HG03469 (cell line): ENCODE measurements at regions not wholly inside any gene's neighbourhood (a gene's known extent, or its start where the extent isn't known, plus 50 kb on each side); places are given as distances from the start of the nearest gene placed in this dataset.

Experiments used
- ATAC-seq: cut with Tn5 transposase; IDR thresholded peaks from one replicate; pipeline ENCODE4 v1.9.1; 2021; ENCODE audit warnings: mild to moderate bottlenecking, moderate library complexity, moderate number of reproducible peaks; ENCODE audit not compliant: unreplicated experiment

DNA sequence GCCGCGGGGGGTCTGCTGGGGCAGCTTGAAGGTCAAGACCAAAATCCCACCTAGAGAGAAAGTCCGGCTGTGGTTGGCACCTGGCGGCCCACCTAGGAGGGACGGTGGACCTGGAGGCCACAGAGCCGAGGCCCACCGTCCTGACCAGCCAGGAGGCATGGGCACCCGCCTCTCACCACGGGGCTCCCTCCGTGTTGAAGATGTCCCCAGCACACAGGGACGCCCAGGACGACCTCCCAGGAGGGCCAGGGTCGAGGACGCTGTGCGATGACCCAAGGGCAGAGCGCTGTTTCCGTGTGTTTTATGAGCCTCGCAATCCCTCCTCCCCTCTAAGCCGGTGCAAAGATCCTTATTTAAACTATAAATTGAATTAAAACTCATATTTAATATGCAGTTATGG, 131.2 kb downstream of the C16orf95 start:
- no peak for ATAC-seq

DNA sequence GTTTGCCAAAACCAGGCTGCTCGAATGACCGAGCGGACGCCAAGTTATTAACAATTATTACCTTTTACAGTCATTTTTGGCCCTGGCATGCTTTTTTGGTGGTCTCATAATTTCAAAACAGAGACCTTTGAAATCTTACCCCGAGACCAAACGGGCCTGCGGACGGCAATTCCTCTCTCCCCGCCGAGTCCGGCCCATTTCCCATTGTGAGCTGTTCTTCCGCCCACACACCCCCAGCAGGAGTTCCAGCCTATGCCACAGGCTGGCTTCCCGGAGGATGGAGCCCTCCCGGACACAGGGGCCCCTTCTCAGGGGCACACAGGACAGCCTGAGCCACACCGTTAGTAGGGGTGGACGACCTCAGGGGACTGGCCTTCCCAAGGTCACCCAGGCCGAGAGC, 130.7 kb downstream of the C16orf95 start:
- ATAC-seq: no peak

DNA sequence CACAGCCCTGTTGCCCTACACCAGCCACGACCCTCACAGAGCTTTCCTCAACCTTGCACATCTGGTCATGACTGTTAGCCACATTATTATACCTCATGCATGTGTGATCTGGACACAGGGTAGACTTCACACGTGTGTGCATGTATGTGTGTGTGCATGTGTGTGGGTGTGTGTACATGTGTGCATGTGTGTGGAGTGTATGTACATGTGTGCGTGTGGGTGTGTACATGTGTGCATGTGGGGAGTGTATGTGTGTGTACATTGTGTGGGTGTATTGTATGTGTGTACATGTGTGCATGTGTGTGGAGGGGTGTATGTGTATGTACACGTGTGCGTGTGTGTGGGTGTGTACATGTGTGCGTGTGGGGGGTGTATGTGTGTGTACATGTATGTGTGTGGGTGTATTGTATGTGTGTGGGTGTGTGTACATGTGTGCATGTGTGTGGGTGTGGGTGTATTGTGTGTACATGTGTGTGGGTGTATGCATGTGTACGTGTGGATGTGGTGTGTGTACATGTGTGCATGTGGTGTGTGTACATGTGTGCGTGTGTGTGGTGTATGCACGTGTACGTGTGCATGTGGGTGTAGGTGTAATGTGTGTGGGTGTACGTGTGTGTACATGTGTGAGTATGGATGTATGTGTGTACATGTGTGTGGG, 130.2 kb downstream of the C16orf95 start:
- no peak for ATAC-seq

DNA sequence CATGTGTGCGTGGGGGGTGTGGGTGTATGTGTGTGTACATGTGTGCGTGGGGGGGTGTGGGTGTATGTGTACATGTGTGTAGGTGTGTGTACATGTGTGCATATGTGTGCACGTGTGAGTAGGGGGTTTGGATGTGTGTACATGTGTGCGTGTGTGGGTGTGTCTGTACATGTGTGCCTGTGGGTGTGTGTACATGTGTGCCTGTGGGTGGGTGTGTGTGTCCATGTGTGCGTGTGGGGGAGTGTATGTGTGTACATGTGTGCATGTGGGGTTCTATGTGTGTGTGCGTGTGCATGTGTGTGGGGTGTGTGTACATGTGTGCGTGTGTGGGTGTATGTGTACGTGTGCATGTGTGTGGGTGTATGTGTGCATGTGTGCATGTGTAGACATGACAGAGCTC, 129.1 kb downstream of the C16orf95 start:
- ATAC-seq: no peak

DNA sequence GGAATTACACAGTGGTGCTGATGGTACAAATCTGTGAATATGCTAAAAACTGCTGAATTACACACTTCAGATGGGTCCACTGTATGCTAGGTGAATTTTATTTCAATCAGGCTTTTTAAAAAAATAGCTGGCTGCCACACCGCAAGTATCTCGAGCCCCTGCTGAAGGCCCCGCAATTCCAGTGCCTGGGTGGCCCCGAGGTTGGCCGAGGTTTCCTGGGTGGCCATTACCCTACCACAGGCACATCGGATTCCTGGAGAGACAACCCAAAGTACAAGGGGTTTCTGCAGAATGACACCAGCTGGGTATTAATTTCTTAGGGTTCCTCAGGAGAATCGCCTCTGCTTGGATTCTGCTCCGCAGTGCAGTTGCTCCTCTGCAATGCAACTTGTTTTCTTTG, 127.8 kb downstream of the C16orf95 start:
- no peak for ATAC-seq

DNA sequence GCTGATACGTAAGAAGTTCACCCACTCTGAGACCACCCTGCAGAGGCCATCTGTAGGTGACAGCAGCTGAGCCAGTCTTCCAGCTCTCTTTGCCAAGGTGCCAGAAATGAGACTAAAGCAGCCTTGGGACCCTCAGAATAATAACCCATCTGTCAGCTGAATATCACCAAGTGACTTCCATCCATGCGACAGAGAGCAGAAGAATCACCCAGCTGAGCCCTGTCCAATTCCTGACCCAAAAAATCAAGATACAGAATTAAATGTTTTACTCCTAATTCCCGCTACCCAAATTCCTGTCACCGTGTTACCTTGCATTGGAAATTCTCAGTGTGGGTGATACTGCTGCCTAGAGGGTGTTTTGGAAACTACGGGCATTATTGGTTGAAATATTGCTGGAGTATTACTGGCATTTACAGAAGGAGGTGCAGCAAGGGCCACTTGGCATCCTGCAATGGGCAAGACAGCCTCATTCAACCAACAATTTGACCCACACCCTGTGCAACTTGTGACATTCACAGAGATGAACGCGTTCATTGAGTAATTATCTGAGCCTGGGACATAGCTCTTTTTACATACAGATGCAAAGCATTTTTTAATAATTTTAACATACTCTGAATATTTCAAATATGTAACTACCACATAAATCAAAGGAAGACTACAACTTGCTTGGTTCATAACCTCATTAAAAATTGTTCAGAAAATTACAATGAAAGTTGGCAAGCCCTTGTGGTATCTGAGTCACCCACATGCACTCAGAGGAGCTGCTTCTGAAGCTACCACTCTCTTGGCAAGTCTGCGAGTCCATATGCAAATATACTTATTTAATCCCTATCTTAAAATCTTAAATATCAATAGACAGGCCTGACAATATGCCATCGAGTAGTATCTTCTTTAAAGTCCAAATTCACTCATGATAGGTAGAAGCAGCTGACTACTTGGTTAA, 126.6 kb downstream of the C16orf95 start:
- ATAC-seq: no peak

DNA sequence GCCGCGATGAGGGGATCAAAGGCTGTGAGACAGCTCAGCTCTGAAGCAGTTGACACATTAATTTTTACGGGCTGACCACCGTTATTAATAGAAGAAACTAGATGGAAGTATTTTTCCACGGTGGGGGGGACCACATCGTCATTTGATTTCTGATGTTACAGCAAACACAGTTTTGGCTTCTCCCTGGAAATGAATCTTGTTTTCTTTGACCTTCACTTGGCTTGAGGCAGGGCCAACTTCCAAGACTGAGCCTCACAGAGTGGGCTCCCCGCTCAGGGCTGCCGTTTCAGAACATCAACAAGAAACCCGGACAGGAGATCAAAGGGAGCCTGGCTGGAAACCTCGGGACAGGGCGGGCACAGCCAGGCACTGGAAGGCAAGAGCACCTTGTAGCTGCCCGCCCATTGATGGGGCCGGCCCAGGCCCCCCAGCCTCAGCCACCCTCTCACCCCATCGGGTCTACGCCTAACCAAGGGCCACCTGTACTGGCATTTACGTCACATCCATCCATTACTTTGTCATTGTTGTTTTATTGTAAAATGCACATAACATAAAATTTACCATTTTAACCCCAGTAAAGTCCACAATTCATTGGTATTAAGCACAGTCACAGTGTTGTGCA, 124.6 kb downstream of the C16orf95 start:
- no peak for ATAC-seq

DNA sequence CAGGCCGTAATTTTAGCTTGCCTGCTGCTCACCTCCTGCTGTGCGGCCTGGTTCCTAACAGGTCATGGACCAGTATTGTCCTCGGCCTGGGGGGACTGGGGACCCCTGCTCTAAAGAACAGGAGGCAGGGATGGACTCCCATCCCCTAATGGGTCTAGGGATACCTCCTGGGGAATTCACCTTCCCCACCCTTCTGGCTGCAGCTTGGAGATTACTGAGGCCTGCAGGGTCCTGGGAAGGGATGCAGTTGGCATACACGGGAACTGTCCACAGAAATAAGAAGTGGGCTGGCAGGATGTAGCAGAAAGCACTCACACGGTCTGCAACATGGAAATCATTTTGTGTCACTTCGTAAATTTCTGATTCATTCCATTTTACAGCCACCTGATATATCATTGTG, 123.0 kb downstream of the C16orf95 start:
- no peak for ATAC-seq

DNA sequence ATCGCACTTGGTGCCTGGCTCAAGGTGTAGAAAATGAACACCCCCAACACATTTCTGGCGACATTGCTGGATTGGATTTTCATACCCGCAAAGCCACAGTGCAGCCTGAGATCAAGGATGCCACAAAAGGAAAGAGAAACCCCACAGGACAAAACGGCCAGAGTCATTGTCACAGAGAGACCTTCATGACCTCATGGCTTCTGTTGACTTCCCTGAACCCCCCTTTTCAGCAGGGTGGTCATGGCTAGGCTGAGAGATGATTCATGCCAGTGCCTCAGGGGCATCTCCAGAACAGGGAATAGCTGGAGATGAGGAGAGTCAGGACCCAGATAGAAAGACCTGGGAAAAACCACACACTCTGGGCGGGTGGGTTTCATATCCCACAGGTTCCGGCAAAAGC, 122.0 kb downstream of the C16orf95 start:
- no peak for ATAC-seq

DNA sequence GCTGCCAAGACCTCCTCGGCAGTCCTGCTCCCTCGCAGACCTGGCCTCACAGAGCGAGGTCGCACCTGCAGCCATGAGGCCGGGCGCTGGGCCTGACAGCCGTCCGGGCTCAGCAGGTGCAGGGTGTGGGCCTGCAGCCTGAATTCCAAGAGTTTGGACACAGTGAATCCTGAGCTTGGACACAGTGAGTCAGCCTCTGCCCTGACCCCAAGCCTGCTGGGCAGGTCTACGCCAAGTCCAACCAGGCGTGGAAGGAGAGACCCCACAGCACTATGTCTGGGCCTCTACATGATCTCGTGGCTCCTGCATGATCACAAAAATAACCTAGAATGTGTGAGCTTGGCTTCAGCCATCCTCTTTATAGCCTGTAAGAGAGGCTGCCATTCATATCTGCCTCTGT, 121.0 kb downstream of the C16orf95 start:
- ATAC-seq: no peak

DNA sequence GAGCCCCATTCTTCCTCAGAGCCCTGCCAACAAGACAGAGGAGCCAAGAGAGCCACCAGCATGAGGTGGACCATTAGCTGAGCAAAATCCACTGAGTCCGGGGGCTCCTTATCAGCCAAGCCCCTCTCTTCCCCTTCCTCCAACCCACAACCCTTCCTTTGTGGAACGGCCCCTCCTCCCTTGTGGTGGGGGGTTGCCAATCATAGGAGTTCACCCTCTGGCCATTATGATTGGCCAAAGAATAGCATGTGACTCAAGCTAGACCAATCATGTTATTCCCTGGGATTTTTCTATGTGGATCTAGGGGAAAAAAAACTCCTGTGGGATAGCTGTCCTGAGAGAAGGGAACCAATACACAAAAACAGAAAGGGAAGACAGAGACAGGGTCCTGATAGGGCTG, 120.5 kb downstream of the C16orf95 start:
- no peak for ATAC-seq

DNA sequence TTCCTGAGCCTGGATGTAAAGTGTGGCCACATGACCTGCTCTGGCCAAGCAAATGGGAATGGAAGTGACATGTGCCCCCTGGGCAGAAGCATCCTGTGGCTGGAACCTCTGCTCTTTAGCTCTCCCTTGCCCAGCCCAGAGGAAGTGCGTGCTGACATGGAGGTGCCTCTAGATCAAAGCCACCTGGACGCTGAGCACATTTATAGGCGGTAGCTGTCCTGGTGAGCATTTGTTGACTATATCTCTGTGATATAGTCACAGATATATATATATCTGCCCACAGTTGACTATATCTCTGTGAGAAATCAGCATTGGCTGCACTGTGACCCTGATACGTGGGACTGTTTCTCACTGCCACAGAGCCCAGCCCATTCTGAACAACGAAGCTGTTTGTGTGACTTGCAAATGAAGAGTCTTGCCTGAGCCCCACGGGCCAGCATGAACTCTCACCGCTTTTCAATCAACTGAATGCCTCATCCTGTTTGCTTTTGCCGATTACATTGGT, 118.8 kb downstream of the C16orf95 start:
- ATAC-seq: no peak

DNA sequence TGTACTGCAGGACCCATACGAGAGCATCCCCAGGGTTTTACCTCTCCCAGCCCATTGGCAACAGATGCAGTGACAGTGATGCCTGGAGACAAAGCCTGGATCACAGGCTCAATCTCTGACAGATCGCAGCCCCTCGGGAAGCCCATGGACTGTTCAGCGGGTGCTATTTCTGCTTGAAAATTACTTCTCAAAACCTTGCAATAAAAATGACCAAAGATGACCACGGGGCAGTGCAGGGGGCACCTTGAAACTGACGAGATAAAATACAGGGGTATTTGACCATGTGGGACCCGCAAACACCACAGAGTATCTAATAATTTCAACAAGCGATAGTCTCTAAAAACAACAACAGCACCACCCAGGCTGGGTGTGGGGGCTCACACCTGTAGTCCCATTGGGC, 118.3 kb downstream of the C16orf95 start:
- ATAC-seq: no peak

DNA sequence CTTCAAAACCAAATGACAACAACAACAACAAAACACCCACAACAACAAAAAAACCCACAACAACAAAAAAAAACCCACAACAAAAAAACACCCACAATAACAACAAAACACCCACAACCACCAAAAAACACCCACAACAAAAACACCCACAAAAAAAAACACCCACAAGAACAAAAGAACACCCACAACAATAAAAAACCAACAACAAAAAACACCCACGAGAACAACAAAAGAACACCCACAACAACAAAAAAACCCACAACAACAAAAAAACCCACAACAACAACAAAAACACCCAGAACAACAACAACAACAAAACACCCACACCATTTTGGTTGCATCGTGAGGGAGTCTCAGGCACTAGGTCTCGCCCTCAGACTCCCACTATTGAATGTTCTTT, 117.8 kb downstream of the C16orf95 start:
- ATAC-seq: no peak

DNA sequence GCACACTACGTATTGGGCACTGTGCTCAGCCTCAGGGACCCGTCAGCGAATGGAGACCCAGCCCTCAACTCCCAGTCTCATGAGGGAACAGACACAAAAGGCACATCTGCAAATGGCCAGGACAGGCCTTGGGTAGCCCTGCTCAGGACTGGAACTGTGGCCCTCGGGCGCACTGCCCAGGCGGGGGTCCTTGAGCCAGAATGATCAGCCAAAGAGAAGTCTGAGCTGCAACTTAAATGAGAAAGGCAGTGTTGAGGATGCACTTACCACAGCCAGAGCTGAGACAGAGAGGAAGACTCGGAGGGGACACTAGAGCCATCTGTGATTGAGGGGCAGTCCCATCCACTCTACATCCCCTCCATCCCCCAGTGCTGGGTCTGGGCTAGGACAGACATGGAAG, 117.3 kb downstream of the C16orf95 start:
- ATAC-seq: no peak

DNA sequence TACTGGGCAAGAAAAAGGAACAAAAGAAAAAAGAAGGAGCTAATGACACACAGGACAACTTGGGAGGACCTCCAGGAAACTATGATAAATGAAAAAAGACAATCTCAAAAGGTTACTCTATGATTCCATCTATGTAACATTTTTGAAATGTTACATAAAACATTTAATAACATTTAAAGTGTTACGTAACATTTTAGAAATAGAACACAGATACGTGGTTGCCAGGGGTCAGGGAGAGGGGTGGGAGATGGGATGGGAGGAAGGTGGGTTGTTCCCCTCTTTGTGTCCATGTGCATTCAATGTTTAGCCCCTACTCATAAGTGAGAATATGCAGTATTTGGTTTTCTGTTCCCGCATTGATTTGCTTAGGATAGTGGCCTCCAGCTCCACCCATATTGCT, 116.6 kb downstream of the C16orf95 start:
- no peak for ATAC-seq

DNA sequence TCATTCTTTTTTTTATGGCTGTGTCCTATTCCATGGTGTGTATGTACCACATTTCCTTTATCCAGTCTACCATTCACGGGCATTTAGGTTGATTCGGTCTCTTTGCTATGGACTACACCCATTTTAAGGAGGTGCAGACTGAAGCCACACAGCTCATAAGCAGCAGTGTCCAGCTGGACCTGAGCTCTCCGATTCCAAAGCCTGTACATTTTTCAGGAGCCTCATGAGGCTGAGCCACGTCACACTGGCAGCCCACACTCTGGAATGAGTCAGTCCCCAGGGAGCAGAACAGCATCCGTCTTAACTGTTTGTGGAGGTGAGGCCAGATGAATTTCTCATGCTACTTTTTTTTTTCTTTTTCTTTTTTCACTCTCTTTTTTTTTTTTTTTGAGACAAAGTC, 116.1 kb downstream of the C16orf95 start:
- no peak for ATAC-seq

DNA sequence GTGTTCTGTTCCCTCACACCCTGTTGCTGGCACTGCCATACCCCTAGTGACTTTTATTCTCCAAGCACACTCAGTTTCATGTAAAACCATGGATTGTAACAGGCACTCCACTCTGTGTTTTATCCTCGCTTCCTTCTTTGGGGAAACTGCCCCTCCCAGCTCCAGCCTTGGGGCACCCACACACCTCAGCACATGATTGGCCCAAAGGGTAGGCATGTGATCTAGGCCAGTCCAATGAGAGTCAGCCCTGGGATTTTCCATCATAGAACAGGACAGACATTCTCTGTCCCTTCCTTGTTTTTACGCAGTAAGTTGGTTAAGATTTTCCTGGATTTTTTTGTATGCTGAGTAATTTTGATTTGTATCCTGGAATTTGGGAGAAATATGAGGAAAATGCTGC, 115.4 kb downstream of the C16orf95 start:
- no peak for ATAC-seq

DNA sequence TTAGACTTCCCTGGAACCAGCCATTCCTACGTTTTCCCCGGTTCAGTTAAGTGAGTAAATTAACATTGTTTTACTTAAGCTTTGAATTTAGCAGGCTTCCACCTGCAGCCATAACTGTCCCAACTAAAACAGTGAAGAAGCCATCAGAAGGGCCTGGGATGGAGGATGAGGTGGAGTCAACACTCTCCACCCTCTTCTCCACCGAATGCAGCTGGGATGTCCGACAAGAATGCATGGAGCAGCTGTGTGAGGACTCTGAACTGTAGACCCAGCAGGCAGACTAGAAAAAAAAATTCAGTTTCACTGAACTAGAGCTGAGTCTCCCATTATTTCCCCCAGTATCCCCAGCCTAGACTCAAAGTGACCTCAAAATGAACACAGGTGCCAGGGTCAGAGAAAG, 114.8 kb downstream of the C16orf95 start:
- no peak for ATAC-seq

DNA sequence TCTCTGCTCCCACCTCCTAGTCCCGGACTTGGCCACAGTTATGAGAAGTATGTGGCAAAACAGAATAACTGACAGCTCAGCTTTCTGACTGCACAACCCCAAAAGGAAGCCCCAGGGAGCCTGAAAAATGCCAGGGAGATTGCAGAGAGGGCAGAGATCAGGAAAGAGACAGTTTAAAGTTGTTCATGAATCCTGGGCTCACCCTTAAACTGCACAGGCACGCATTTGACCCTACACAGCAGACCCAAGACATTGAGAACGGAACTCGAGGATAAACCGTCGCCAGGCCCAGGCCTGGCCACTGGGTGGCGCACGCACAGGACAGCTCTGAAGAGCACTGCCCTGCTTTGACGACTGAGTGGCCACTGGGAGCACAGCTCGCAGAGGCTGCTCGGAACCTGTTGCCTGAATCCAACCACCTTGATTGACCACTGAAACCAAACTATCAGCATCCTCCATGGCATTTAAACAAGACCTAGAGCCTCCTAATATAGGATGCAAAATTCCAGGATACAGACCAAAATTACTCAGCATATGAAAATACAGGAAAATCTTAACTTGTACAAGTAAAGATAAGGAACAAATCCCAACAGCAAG, 114.0 kb downstream of the C16orf95 start:
- no peak for ATAC-seq
